GM06990 (cell line): ENCODE measurements at regions not wholly inside any gene's neighbourhood (a gene's known extent, or its start where the extent isn't known, plus 50 kb on each side); places are given as distances from the start of the nearest gene placed in this dataset.

Experiments used
- DNase-seq: peaks from one replicate; pipeline ENCODE4 v3.0.0-alpha.2; 2011; ENCODE audit not compliant: insufficient read length; ENCODE audit errors: extremely low read depth
- H3K27me3 ChIP-seq: replicated peaks from 2 replicates; pipeline ENCODE4 v1.6.0; 2011; ENCODE audit warnings: low read length; ENCODE audit not compliant: control insufficient read depth, insufficient read depth
- H3K36me3 ChIP-seq: 2 replicates; pipeline ENCODE4 v1.5.1; 2011; ENCODE audit warnings: low read length; ENCODE audit not compliant: control insufficient read depth, insufficient read depth
- H3K4me3 ChIP-seq: replicated peaks from 2 replicates; pipeline ENCODE4 v1.5.1; 2011; ENCODE audit warnings: low read depth, mild to moderate bottlenecking, control low read depth, low read length
- CTCF ChIP-seq: IDR thresholded peaks from 2 replicates; pipeline ENCODE4 v1.5.1; 2011; ENCODE audit warnings: low read length, control low read depth, mild to moderate bottlenecking, inconsistent platforms; ENCODE audit not compliant: insufficient read depth, poor library complexity, severe bottlenecking

DNA sequence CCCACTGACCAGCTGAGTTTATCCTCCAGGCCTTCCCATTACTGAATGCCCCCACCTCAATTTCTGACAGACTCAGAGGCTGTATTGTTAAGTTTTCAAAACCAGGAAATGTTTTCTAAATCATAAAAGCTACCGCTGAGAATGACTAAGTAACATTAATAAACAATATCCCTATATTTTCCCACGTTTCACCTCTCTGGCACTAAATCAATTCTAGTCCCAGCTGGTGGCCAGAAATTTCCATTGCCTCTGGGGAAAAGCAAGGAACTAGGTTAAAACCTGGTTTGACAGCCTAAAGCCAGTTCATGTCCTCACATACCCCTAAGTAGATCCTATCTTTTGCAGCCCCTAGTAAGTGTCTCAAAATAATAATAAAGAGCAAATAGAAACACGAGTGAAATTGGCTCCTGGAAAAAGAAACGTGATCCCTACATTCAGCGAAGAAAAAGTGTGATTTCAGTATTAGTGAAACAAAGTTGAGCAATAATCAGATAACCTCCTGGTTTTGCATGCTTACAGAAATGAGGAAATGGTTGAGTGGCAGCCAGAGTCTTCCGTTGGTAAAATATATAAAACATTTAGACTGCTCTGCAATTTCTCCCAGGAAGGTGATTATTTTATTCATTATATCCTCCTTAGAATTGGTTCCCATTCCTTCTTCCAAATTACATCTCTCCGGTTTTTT is 110.9 kb downstream of the ESM1 start:
- H3K36me3 ChIP-seq, result no peaks in the 10 kb centered on the region
- TF ChIP-seq CTCF, result no peak
- no peak for DNase-seq
- H3K27me3 ChIP-seq, result no peaks in the 10 kb centered on the region; the same call in none of the 2 replicates
- H3K4me3 ChIP-seq, result no peak overlapping the region

DNA sequence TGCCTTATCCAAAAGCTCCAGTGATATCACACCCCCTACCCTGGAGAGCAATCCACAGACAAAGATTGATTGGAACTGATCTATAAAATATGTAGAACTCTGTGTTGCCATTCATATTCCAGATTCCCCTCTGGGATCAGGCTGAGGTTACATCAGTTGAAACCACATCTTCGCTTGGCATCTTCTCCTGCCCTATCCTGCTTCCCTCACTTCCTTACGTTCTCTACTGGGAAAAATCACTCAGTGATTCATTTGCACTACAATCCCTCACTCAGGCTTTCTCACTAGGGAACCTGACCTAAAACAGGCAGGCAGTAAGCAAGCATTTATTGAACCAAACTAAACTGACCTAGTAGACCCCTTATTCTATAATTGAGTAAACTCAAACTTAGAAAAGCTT is 111.7 kb downstream of the ESM1 start:
- H3K27me3 ChIP-seq, result no peaks in the 10 kb centered on the region; the same call in none of the 2 replicates
- DNase-seq, result no peak
- no peak overlapping the region for H3K4me3 ChIP-seq
- H3K36me3 ChIP-seq, result no peaks in the 10 kb centered on the region
- no peak for TF ChIP-seq CTCF

- no peak for DNase-seq
- H3K27me3 ChIP-seq, result no peaks in the 10 kb centered on the region; the same call in none of the 2 replicates
- H3K36me3 ChIP-seq, result no peaks in the 10 kb centered on the region
- no peak overlapping the region for H3K4me3 ChIP-seq
- TF ChIP-seq CTCF, result no peak
Measured at GRCh38 chr5:54872810-54873209, 112.6 kb downstream of the ESM1 start.

- DNase-seq, result no peak
- no peak for TF ChIP-seq CTCF
- Histone ChIP-seq H3K27me3 (no peaks in the 10 kb centered on the region; the same call in none of the 2 replicates), H3K36me3 (no peaks in the 10 kb centered on the region), H3K4me3 (no peak overlapping the region)
Measured at GRCh38 chr5:54870271-54870670, 115.1 kb downstream of the ESM1 start.

DNA sequence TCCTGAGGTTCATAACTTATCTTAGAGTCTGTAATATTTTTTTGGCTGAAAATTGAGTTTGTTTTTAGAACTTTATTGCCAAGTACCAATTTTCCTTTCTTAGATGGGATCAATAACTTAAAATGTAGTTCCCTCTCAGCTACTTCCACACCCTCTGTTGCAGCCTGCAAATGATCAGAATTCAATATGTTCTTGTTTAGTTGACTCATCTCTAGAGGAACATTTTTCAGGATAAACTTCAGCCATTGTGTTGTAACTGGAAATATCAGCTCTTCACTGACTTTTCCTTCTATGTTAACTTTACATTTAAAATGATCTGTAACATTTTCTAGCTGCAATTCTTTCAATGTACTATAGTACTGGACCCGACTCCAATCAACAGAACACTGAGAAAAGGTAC is 115.7 kb downstream of the ESM1 start:
- no peak for DNase-seq
- TF ChIP-seq CTCF, result no peak
- Histone ChIP-seq H3K4me3 (no peak overlapping the region), H3K36me3 (no peaks in the 10 kb centered on the region), H3K27me3 (no peaks in the 10 kb centered on the region; the same call in none of the 2 replicates)
